Karpas-422 (cell line): ENCODE measurements at regions not wholly inside any gene's neighbourhood (a gene's known extent, or its start where the extent isn't known, plus 50 kb on each side); places are given as distances from the start of the nearest gene placed in this dataset.

Source experiments
- DNase-seq: peaks from one replicate; pipeline ENCODE4 v3.0.0-alpha.2; 2015
- H2AFZ ChIP-seq: fragments of 200-600 bp; sonication (generic); 2 replicates; pipeline ENCODE4 v1.6.1; 2014; ENCODE audit warnings: antibody characterized with exemption, low read length, mixed read lengths
- H3K27ac ChIP-seq: fragments of 200-600 bp; sonication (generic); 2 replicates; pipeline ENCODE4 v1.5.1; 2014; ENCODE audit warnings: mild to moderate bottlenecking, low read length, moderate library complexity
- H3K27me3 ChIP-seq: fragments of 200-600 bp; sonication (generic); 2 replicates; pipeline ENCODE4 v1.6.1; 2014; ENCODE audit warnings: low read length, mixed read lengths
- H3K36me3 ChIP-seq: fragments of 200-600 bp; sonication (generic); 2 replicates; pipeline ENCODE4 v1.6.1; 2014; ENCODE audit warnings: low read length, mixed read lengths; ENCODE audit not compliant: insufficient read depth
- H3K4me1 ChIP-seq: fragments of 200-600 bp; sonication (generic); 2 replicates; pipeline ENCODE4 v1.6.1; 2014; ENCODE audit warnings: mild to moderate bottlenecking, low read length, mixed read lengths
- H3K4me2 ChIP-seq: fragments of 200-600 bp; sonication (generic); 2 replicates; pipeline ENCODE4 v1.6.1; 2014; ENCODE audit warnings: low read length, low read depth, mild to moderate bottlenecking; ENCODE audit not compliant: poor library complexity, severe bottlenecking
- H3K4me3 ChIP-seq: fragments of 200-600 bp; sonication (generic); 2 replicates; pipeline ENCODE4 v1.5.1; 2014; ENCODE audit warnings: mild to moderate bottlenecking, antibody characterized with exemption, low read length, mixed read lengths
- H3K79me2 ChIP-seq: fragments of 200-600 bp; sonication (generic); 2 replicates; pipeline ENCODE4 v1.6.1; 2014; ENCODE audit warnings: mild to moderate bottlenecking, low read length, mixed read lengths
- H3K9ac ChIP-seq: fragments of 200-600 bp; sonication (generic); 2 replicates; pipeline ENCODE4 v1.6.0; 2014; ENCODE audit warnings: low read length
- H3K9me2 ChIP-seq: fragments of 200-600 bp; sonication (generic), shearing (Covaris generic); replicated peaks from 2 replicates; pipeline ENCODE4 v1.6.0; 2014; ENCODE audit warnings: mild to moderate bottlenecking, low read length, moderate library complexity; ENCODE audit not compliant: insufficient read depth
- H3K9me3 ChIP-seq: fragments of 300-700, 200-600 bp; sonication (generic); 2 replicates; pipeline ENCODE4 v1.6.1; 2014; ENCODE audit warnings: low read length, mixed read lengths
- H4K20me1 ChIP-seq: fragments of 200-600 bp; sonication (generic); 2 replicates; pipeline ENCODE4 v1.6.1; 2014; ENCODE audit warnings: mild to moderate bottlenecking, antibody characterized with exemption, low read length, low read depth; ENCODE audit not compliant: insufficient read depth

- no peaks in the 10 kb centered on the region for H3K79me2 ChIP-seq
- no peaks in the 10 kb centered on the region for H4K20me1 ChIP-seq
- H3K9ac ChIP-seq, result no peak overlapping the region
- no peaks in the 10 kb centered on the region for H3K27me3 ChIP-seq
- no peak overlapping the region for H3K27ac ChIP-seq
- H3K9me2 ChIP-seq, result no peaks in the 10 kb centered on the region
- no peaks in the 10 kb centered on the region for H3K36me3 ChIP-seq
- no peak for DNase-seq
- H3K9me3 ChIP-seq, result peaks cover 8% of the 10 kb centered on the region
- no peak overlapping the region for H3K4me3 ChIP-seq
- no peak overlapping the region for H3K4me2 ChIP-seq
- H2AFZ ChIP-seq, result no peak overlapping the region
- no peaks in the 10 kb centered on the region for H3K4me1 ChIP-seq
Observed at GRCh38 chr19:27679399-27679798, 1533.6 kb downstream of the UQCRFS1 start.

GRCh38 chr19:27676877-27677276 lies 1536.1 kb downstream of the UQCRFS1 start:
- no peak overlapping the region for H3K4me2 ChIP-seq

GRCh38 chr19:27676334-27676733 lies 1536.6 kb downstream of the UQCRFS1 start:
- H3K36me3 ChIP-seq, result no peaks in the 10 kb centered on the region
- H3K4me3 ChIP-seq, result no peak overlapping the region
- no peak overlapping the region for H2AFZ ChIP-seq
- no peak overlapping the region for H3K27ac ChIP-seq
- H3K9ac ChIP-seq, result no peak overlapping the region
- peaks cover 8% of the 10 kb centered on the region for H3K9me3 ChIP-seq
- no peaks in the 10 kb centered on the region for H3K79me2 ChIP-seq
- H3K4me2 ChIP-seq, result no peak overlapping the region
- no peaks in the 10 kb centered on the region for H4K20me1 ChIP-seq
- H3K27me3 ChIP-seq, result no peaks in the 10 kb centered on the region
- H3K4me1 ChIP-seq, result no peaks in the 10 kb centered on the region
- no peak for DNase-seq
- H3K9me2 ChIP-seq, result no peaks in the 10 kb centered on the region

More at GRCh38 chr19:27676877-27677276, 1536.1 kb downstream of the UQCRFS1 start:
- peaks cover 8% of the 10 kb centered on the region for H3K9me3 ChIP-seq
- H3K4me1 ChIP-seq, result no peaks in the 10 kb centered on the region
- no peak overlapping the region for H2AFZ ChIP-seq
- H3K36me3 ChIP-seq, result no peaks in the 10 kb centered on the region
- no peak overlapping the region for H3K4me3 ChIP-seq
- H3K9ac ChIP-seq, result no peak overlapping the region
- H3K27me3 ChIP-seq, result no peaks in the 10 kb centered on the region
- no peaks in the 10 kb centered on the region for H3K79me2 ChIP-seq
- no peaks in the 10 kb centered on the region for H3K9me2 ChIP-seq
- DNase-seq, result no peak
- no peak overlapping the region for H3K27ac ChIP-seq
- H4K20me1 ChIP-seq, result no peaks in the 10 kb centered on the region

- Histone ChIP-seq H3K9me3 (peaks cover 8% of the 10 kb centered on the region), H3K9ac (no peak overlapping the region), H3K4me2 (no peak overlapping the region), H3K9me2 (no peaks in the 10 kb centered on the region), H2AFZ (no peak overlapping the region), H3K79me2 (no peaks in the 10 kb centered on the region), H3K4me3 (no peak overlapping the region), H3K27me3 (no peaks in the 10 kb centered on the region), H3K4me1 (no peaks in the 10 kb centered on the region), H3K27ac (no peak overlapping the region), H4K20me1 (no peaks in the 10 kb centered on the region), H3K36me3 (no peaks in the 10 kb centered on the region)
- no peak for DNase-seq
Observed at GRCh38 chr19:27675771-27676170, 1537.2 kb downstream of the UQCRFS1 start.

GRCh38 chr19:27674701-27675100 lies 1538.2 kb downstream of the UQCRFS1 start:
- H3K36me3 ChIP-seq, result no peaks in the 10 kb centered on the region
- H4K20me1 ChIP-seq, result no peaks in the 10 kb centered on the region
- no peak overlapping the region for H3K4me3 ChIP-seq
- no peaks in the 10 kb centered on the region for H3K27me3 ChIP-seq
- H3K4me1 ChIP-seq, result no peaks in the 10 kb centered on the region
- no peaks in the 10 kb centered on the region for H3K9me2 ChIP-seq
- peaks cover 8% of the 10 kb centered on the region for H3K9me3 ChIP-seq
- H3K4me2 ChIP-seq, result no peak overlapping the region
- no peaks in the 10 kb centered on the region for H3K79me2 ChIP-seq
- no peak overlapping the region for H3K27ac ChIP-seq
- H3K9ac ChIP-seq, result no peak overlapping the region
- H2AFZ ChIP-seq, result no peak overlapping the region
- DNase-seq, result no peak

GRCh38 chr19:27673986-27674385 lies 1539.0 kb downstream of the UQCRFS1 start:
- Histone ChIP-seq H3K27me3 (no peaks in the 10 kb centered on the region), H4K20me1 (no peaks in the 10 kb centered on the region), H3K9me2 (no peaks in the 10 kb centered on the region), H2AFZ (no peak overlapping the region), H3K9ac (no peak overlapping the region), H3K79me2 (no peaks in the 10 kb centered on the region), H3K9me3 (peaks cover 8% of the 10 kb centered on the region), H3K4me3 (no peak overlapping the region), H3K4me2 (no peak overlapping the region), H3K36me3 (no peaks in the 10 kb centered on the region), H3K27ac (no peak overlapping the region), H3K4me1 (no peaks in the 10 kb centered on the region)
- DNase-seq, result no peak

- no peak overlapping the region for H3K27ac ChIP-seq
- H3K4me1 ChIP-seq, result no peaks in the 10 kb centered on the region
- no peak overlapping the region for H3K9ac ChIP-seq
- H3K4me3 ChIP-seq, result no peak overlapping the region
- no peaks in the 10 kb centered on the region for H3K36me3 ChIP-seq
- no peaks in the 10 kb centered on the region for H3K79me2 ChIP-seq
- no peak for DNase-seq
- H3K27me3 ChIP-seq, result no peaks in the 10 kb centered on the region
- no peak overlapping the region for H3K4me2 ChIP-seq
- H4K20me1 ChIP-seq, result no peaks in the 10 kb centered on the region
- H3K9me3 ChIP-seq, result peaks cover 6% of the 10 kb centered on the region
- H3K9me2 ChIP-seq, result no peaks in the 10 kb centered on the region
- H2AFZ ChIP-seq, result no peak overlapping the region
Observed at GRCh38 chr19:27672309-27673047, 1540.5 kb downstream of the UQCRFS1 start.

- Histone ChIP-seq H3K4me1 (no peaks in the 10 kb centered on the region), H3K79me2 (no peaks in the 10 kb centered on the region), H3K27me3 (no peaks in the 10 kb centered on the region), H3K36me3 (no peaks in the 10 kb centered on the region), H4K20me1 (no peaks in the 10 kb centered on the region), H2AFZ (no peak overlapping the region), H3K9me3 (peaks cover 5% of the 10 kb centered on the region), H3K4me3 (no peak overlapping the region), H3K9ac (no peak overlapping the region), H3K9me2 (no peaks in the 10 kb centered on the region), H3K4me2 (no peak overlapping the region), H3K27ac (no peak overlapping the region)
- no peak for DNase-seq
Observed at GRCh38 chr19:27671876-27672275, 1541.1 kb downstream of the UQCRFS1 start.
